AG08395 (cell line): ENCODE measurements at regions not wholly inside any gene's neighbourhood (a gene's known extent, or its start where the extent isn't known, plus 50 kb on each side); places are given as distances from the start of the nearest gene placed in this dataset.

Experiments used
- DNase-seq: peaks from one replicate; pipeline ENCODE4 v3.0.0; 2012; ENCODE audit warnings: mixed read lengths, low spot score

DNA sequence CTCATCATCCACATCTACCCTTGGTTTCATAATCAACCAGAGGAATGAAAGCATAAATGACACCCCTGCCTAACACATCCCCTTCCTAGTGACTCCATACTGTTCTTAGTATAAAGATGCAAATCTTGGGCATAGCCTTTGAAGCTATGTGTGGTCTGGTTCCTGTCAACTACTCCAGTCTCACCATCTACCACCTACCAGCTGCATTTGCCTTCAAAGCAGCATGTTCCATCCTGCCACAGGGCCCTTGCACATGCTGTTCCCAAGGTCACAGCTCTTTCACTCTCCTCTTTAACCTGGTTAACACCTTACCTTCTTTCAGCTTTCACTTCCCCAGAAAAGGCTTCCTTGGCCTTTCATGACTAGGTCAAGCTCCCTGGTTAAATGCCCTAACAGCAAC is 62.3 kb upstream of the ARHGEF3 start:
- no peak for DNase-seq

DNA sequence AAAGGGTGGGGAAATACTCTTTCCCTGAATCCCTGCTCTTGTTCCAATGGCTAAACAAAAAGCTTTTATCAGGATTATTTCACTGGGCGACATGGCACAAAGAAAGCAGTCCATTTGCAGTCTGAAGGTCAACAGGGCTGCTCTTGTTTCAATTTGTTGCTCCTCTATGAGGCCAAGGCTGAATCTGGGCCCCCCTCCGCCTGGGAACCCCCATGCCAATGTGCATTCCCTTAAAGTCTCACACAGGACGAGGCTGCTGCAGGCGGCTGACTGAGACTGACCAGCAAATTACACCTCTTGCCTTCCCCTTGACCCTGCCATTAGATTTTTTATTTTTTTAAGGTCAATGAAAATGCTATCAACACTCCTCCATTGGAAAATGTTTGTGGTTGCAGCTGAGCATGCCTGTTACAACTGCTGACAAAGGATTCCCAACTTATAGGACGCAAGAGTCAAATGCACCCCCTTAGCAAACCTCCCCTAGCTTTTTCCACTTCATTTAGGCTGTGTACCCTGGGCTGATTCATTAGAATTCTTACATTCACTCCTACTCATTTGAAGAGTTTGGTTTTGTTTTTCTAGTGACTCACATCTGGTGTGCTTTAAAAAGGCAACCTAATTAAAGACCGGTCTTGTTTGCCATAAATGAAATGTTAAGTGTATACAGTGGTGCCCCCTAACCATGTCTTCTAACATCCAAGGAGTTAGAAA is 60.8 kb upstream of the ARHGEF3 start:
- peak; percentile 25 for DNase-seq

DNA sequence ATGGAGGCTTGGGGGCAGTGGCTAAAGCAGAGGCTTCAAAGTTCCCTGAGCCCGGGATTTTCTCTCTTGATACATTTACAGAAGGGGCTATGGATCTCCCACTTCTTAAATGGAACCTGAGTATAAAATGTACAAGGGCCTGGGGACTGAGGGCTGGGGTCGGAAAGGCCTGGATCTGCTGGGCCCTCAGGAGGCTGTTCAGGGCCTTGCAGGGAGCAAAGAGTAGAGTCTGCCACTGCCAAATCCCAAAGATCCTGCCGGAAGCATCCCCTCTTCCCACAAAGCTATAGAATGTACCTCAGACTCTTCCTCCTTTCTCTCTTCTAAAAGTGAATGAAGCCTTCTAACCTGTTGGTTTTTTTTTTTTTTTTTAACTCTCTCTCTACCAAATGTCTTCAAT is 59.8 kb upstream of the ARHGEF3 start:
- DNase-seq, result no peak

DNA sequence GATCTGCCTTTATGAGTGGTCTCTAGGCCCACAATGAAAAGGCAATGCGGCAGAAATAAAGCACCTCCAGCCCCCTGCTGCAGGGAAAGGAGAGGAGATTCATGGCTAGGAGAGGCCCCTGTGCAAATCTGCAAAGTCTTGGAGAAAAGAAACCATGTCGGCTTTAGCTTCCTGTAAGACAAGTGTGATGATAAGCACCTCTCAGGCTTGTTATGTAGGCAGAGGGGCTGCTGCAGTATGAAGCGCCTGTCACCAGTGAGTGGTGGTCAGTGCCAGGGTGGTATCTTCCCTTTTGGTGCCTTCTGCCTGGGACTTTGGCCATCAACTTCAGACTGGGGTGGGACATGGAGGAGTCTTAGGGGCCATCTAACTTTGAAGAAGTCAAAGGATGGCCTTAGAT is 59.2 kb upstream of the ARHGEF3 start:
- DNase-seq, result no peak

DNA sequence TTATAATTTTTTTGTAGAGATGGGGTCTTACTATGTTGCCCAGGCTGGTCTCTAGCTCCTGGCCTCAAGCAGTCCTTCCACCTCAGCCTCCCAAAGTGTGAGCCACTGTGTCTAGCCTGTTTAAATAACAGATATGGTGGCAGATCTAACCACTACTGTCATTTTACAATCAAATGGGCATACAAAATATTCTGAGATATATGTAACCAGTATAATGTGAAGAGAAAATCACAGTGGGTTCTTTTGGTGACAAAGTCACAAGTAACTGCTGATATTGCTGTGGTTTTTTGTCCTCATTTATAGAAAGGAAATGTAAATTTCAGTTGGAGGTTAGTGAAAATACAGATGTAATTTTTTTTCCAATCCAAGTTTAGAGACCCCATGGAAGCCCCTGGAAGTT is 58.6 kb upstream of the ARHGEF3 start:
- DNase-seq, result no peak

DNA sequence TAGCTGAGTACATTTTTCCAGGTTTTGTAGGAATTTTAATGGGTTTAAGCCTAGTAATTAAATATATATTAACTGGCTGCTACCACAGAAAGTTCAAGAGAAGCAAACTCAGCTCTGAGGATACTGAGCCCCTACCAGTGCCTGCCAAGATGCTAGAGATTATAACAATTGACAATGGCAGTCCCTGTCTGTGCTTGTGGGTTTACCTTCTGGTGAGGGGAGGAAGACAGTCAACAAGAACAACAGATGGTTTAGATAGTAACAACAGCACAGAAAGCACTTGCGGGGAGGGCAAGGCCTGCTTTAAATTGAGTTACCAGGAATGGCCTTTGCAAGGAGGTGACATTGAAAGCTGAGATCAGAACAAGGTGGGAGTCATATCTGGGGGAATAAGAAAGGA is 56.6 kb upstream of the ARHGEF3 start:
- no peak for DNase-seq

DNA sequence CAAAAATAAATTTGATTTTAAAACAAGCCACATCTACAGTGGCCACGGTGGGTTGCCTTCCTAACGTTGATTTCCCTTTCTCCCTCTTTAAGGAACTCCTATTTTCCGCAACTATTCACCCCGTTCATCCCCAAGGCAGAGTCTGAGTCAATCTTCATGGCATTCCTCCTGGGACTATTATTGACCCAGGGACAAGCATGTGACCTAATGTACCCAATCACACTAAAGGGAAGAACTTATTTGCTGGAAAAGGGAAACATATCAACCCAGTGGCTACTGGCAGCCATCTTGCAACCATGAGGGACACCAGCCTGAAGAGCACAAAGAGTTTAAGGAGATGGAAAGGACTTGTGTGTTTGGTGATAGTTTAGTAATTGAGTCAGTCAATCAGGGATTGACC is 55.4 kb upstream of the ARHGEF3 start:
- no peak for DNase-seq

DNA sequence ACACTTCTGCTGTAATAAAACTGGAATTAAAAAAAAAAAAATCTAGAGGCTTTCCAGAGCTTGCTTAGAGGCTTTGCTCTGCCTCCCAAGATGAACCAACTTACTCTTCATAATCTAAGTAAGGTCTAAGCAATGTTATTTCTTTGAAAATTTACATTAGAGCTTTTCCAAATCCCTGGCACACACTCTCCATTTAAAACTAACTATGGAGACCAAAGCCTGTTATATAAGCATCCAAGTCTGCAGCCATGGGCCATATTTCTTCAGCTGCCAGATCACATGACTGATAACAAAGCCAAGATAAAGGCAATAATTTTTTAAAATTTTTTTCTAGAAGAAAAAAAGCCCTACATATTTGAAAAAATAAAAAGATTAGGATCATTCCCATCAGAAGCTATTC is 55.0 kb upstream of the ARHGEF3 start:
- DNase-seq, result no peak

DNA sequence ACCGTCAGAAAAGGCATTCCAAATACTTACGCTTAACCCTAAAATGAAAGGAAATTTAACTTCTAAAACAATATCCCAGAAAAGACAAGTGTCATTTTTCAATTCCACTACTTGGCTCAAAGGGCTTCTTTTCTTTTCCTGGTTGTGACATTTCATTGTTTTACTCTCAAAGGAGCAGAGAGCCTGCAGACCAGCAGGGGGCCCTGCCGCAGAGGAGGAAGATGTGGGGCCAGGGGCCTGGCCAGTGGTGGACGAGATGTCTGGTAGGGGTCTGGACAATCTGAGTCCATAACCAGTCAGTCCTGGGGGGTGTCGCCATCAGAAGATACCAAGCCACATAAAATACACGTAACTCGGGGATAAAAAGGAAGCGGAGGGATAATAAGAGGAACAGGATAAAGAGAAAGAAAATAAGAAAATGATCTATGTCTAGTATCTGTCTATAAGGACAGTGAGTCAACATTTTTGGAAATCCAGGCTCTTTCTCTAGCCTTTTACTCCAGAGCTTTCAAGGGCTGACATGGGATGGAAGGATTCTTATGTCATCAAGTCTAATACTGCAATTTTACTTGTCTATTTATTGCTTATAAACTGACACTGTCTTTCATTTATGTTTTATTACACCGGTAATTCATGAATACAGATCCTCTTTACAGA is 54.2 kb upstream of the ARHGEF3 start:
- no peak for DNase-seq

DNA sequence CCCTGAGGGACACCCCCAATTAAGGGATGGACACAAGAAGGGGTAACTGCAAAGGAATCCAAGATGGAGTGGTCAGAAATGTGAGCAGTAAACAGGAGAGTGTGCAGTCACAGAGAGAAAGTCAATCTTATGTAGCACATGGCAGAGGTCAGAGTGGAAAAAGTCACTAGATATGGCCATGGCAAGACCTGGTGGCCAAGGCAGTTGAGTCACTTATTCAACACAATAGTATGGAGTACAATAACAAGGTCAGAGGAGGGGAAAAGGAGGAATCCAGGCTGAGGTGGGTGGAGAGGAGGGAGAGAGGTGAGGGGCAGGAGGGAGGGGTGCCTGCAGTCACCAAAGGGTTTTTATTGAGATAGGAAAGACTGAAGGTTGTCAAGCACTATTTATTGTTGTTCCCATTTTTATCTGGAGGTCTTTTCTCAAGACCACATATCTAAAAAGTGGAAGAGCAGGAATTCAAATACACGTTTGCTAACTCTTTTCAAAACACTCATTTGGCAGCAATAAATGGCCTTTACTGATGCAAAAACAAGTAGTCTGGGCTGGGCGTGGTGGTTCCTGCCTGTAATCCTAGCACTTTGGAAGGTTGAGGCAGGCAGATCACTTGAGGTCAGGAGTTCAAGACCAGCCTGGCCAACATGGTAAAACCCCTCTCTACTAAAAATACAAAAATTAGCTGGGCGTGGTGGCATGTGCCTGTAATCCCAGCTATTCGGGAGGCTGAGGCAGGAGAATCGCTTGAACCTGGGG is 53.3 kb upstream of the ARHGEF3 start:
- no peak for DNase-seq

DNA sequence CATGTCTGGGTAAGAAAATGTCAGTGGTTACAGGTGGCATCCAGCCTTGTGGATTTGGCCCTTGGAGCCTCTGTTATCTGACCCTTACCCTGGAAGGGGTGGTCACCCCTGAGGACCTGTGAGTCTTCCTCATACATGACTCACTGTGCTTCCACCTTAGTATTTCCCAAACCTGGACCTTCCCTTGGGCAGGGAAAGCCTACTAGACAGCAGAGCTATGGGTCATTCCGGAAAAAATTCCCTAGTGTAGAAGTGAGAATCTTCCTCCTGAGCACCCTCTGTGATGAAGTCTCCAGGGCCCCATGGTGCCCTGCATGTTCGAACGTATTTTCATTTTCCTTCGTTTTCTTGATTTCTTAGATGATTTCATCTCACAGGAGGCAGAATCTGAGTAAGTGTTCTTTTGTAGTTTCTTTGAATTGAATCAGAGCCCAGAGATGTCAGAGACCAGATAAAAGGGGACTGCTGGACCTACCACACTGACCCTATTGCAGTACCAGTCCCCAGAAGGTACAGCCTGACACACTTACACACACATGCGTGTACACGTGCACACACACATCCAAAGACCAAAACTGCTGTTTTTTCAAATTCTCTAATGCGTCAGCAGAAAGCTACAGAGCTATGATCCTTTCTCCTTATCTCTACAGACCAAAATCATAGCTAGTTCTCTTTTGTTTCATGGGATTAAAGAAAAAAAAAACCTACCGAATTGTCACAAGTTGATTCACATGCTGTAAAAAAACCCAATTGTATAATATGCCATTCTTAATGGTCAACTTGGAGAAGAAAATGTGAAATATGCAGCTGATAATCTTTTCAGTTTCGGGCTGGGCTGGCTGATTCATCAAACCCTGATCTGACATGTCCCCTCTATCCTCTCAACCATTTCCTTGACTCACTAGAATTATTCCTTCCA is 50.5 kb upstream of the ARHGEF3 start:
- no peak for DNase-seq
